ENCODE measurements at regions not wholly inside any gene's neighbourhood (a gene's known extent, or its start where the extent isn't known, plus 50 kb on each side); places are given as distances from the start of the nearest gene placed in this dataset.
"Not testable (repeated sequence)": the region's sequence is repeated elsewhere in the genome, so short reads cannot be mapped to it uniquely, and the experiment has no call there.

GRCh38 chr15:19944261-19944888 lies 597.2 kb downstream of the GOLGA6L6 start:
- no peaks in the 10 kb centered on the region for H3K27me3 Mint-ChIP-seq
- no peaks in the 10 kb centered on the region for H3K4me1 Mint-ChIP-seq
- H3K9me3 Mint-ChIP-seq, result peaks cover 7% of the 10 kb centered on the region
- no peak overlapping the region for H3K27ac Mint-ChIP-seq
- H3K4me3 Mint-ChIP-seq, result no peak overlapping the region
- no peak for ATAC-seq
- no peaks in the 10 kb centered on the region for H3K36me3 Mint-ChIP-seq

GRCh38 chr15:19943515-19943914 lies 598.1 kb downstream of the GOLGA6L6 start:
- Mint-ChIP-seq H3K27ac (no peak overlapping the region), H3K27me3 (no peaks in the 10 kb centered on the region), H3K4me3 (no peak overlapping the region), H3K9me3 (peaks cover 7% of the 10 kb centered on the region), H3K4me1 (no peaks in the 10 kb centered on the region), H3K36me3 (no peaks in the 10 kb centered on the region)
- ATAC-seq, result no peak

GRCh38 chr15:19903281-19903680 lies 638.3 kb downstream of the GOLGA6L6 start:
- ATAC-seq, H3K4me3 Mint-ChIP-seq, H3K4me1 Mint-ChIP-seq, H3K27me3 Mint-ChIP-seq, H3K27ac Mint-ChIP-seq: not testable (repeated sequence)
- Mint-ChIP-seq H3K9me3 (peaks cover 18% of the 10 kb centered on the region), H3K36me3 (peaks cover 14% of the 10 kb centered on the region)

- not testable (repeated sequence) for H3K4me1 Mint-ChIP-seq, H3K4me3 Mint-ChIP-seq, H3K27ac Mint-ChIP-seq, H3K27me3 Mint-ChIP-seq, ATAC-seq
- peaks cover 18% of the 10 kb centered on the region for H3K9me3 Mint-ChIP-seq
- peaks cover 14% of the 10 kb centered on the region for H3K36me3 Mint-ChIP-seq
Measured at GRCh38 chr15:19902388-19902787, 639.2 kb downstream of the GOLGA6L6 start.

GRCh38 chr15:19901414-19901813 lies 640.2 kb downstream of the GOLGA6L6 start:
- Mint-ChIP-seq H3K9me3 (peaks cover 18% of the 10 kb centered on the region), H3K36me3 (peaks cover 14% of the 10 kb centered on the region)
- H3K27me3 Mint-ChIP-seq, H3K27ac Mint-ChIP-seq, ATAC-seq, H3K4me1 Mint-ChIP-seq, H3K4me3 Mint-ChIP-seq: not testable (repeated sequence)

GRCh38 chr15:19899021-19899824 lies 642.4 kb downstream of the GOLGA6L6 start:
- ATAC-seq, result no peak

GRCh38 chr15:19888811-19889210 lies 652.8 kb downstream of the GOLGA6L6 start:
- H3K4me1 Mint-ChIP-seq, H3K36me3 Mint-ChIP-seq, H3K4me3 Mint-ChIP-seq, H3K27me3 Mint-ChIP-seq, H3K9me3 Mint-ChIP-seq, H3K27ac Mint-ChIP-seq, ATAC-seq: not testable (repeated sequence)

More at GRCh38 chr15:19899021-19899824, 642.4 kb downstream of the GOLGA6L6 start:
- no peak overlapping the region for H3K4me3 Mint-ChIP-seq
- H3K27me3 Mint-ChIP-seq, result no peaks in the 10 kb centered on the region
- peaks cover 25% of the 10 kb centered on the region for H3K9me3 Mint-ChIP-seq
- peaks cover 14% of the 10 kb centered on the region for H3K36me3 Mint-ChIP-seq
- no peak overlapping the region for H3K27ac Mint-ChIP-seq
- H3K4me1 Mint-ChIP-seq, result no peaks in the 10 kb centered on the region

GRCh38 chr15:19844061-19844460 lies 697.5 kb downstream of the GOLGA6L6 start:
- H3K4me1 Mint-ChIP-seq, H3K4me3 Mint-ChIP-seq, ATAC-seq, H3K9me3 Mint-ChIP-seq, H3K36me3 Mint-ChIP-seq, H3K27ac Mint-ChIP-seq, H3K27me3 Mint-ChIP-seq: not testable (repeated sequence)

Data from stimulated activated memory B cell treated with anti-CD40 and anti-IgM and Interleukin-4, amounts not matched to agents 10 μg/mL and 1 μg/mL and 100 μg/mL, for 72 hours (primary cell).